ENCODE measurements at regions not wholly inside any gene's neighbourhood (a gene's known extent, or its start where the extent isn't known, plus 50 kb on each side); places are given as distances from the start of the nearest gene placed in this dataset.

DNA sequence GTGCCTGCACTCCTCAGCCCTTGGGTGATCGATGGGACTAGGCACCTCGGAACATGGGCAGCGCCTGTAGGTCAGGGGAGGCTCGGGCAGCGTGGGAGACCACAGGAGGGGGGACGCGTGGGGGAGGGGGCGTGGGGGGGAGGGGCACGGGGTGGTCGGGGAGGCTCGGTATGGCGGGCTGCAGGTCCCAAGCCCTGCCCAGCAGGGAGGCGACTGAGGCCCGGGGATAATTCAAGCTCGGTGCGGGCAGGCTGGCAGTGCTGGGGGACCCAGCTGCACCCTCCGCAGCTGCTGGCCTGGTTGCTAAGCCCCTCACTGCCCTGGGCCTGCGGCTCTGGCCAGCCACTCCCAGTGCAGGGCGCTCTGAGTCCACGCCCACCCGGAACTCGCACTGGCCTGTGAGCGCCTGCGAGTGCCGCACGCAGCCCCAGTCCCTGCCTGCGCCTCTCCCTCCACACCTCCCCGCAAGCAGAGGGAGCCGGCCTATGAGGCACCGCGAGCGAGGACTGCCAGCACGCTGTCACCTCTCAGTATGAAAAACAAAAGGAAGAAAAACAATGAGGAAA, 1698.3 kb upstream of the RAG2 start:
- no peak for DNase-seq (ENCODE audit: low spot score)

DNA sequence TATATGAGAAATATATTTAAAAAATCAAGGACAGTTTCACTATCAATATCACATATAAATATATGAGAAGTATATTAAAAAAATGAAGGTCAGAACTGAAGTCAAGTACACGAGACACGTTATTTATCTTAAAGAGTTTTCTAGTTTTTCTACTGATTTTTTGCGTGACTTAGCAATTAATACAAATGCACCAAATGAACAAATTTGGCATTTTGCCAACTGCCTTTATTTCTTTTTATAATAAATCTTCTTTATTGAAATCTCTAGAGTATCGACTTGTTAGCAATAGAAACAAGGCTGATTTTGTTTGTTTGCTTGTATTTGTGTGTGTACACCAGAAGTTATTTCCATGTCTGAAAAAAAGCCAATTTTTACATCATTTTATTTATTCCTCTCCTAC, 1684.7 kb upstream of the RAG2 start:
- DNase-seq (ENCODE audit: low spot score) = no peak

GRCh38 chr11:38278457-38279141, 1680.6 kb upstream of the RAG2 start:
- no peak for DNase-seq (ENCODE audit: low spot score)

DNA sequence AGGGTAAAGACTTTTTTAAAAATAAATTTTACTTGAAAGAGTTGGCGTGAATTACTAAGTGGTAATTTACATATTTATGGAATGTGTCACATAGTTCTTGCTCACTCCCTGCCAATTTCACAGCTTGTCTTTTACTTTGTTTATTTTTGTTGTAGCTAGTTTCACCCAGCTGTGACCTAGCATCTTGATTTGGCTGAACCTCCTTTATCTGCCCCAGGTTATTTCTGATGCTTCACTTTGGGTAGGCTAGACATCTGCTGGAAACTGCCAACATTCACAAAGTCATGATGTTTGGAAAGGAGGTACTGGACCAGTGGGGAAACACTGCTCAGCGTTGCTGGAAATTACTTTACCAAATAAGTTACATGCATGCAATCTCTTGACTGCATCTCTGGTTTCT, 1676.0 kb upstream of the RAG2 start:
- no peak for DNase-seq (ENCODE audit: low spot score)

GRCh38 chr11:38272376-38272775, 1674.3 kb upstream of the RAG2 start:
- DNase-seq (ENCODE audit: low spot score) = no peak

DNA sequence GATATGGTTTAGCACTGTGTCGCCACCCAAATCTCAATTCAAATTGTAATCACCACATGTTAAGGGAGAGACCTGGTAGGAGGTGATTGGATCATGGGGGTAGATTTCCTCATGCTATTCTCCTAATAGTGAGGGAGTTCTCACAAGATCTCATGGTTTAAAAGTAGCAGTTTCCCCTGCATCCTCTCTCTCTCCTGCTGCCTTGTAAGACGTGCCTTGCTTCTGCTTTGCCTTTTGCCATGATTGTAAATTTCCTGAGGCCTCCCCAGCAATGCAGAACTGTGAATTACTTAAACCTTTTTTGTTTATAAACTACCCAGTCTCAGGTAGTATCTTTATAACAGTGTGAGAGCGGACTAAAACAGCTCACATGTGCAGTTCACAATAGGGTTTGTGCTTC, 1668.7 kb upstream of the RAG2 start:
- no peak for DNase-seq (ENCODE audit: low spot score)

- DNase-seq (ENCODE audit: low spot score) = no peak
Observed at GRCh38 chr11:38256436-38256835, 1658.4 kb upstream of the RAG2 start.

GRCh38 chr11:38254913-38255312, 1656.9 kb upstream of the RAG2 start:
- no peak for DNase-seq (ENCODE audit: low spot score)

DNA sequence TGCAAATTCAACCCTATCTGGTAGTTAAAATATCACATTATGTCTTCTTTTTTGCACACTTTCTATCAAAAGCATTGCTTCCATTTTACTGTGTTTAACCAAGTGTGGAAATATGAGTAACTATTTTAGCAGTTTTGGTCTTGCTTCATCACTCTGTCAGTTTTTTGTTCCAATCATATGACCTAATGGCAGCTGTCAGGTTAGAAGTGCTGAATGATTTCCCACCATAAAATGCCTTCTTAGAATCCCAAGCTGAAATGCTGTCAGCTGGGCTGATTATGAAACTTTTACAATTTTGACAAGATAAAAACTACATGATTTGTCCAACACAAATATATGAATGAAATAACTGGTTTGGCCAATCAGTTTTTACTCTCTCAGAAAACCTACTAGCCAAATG, 1654.6 kb upstream of the RAG2 start:
- DNase-seq (ENCODE audit: low spot score) = no peak

DNA sequence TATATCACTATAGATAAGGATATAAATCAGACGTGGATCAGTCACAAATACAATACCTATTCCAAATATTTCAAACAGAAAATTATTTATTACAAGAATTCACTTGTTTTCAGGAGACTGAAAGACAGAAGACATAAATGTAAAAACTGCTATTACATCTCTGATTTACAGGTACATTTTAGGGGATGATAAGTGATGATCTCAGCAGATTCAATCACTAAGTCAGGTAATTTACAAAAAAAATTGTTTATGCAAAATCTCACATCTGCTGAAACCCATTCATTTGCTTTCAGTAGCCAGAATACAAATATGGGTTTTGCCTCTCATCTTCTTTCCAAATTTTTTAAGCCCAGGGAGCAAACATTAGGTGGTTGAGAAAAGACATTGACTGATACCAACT, 1648.4 kb upstream of the RAG2 start:
- DNase-seq (ENCODE audit: low spot score) = no peak

DNA sequence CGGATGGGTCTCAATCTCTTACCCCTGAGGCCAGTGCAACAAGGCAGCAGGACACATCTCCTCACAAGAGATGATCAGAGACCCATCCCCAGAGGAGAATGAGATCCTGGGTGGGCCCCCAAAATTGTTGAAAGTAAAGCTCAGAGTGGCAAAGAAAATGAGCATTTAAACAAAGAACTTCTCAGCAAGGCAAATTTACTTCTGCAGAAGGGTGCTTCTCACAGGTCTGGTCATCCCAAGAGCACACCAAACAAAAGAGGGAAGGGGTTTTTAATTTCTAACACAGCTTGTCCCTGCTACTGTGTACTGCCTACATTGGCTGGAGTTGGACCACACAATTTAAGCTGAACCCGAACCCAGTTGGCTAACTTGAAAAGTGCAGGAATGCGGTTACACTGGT, 1628.6 kb upstream of the RAG2 start:
- no peak for DNase-seq (ENCODE audit: low spot score)

- DNase-seq (ENCODE audit: low spot score) = no peak
Observed at GRCh38 chr11:38221295-38221694, 1623.3 kb upstream of the RAG2 start.

- DNase-seq (ENCODE audit: low spot score) = no peak
Observed at GRCh38 chr11:38219636-38220035, 1621.6 kb upstream of the RAG2 start.

DNA sequence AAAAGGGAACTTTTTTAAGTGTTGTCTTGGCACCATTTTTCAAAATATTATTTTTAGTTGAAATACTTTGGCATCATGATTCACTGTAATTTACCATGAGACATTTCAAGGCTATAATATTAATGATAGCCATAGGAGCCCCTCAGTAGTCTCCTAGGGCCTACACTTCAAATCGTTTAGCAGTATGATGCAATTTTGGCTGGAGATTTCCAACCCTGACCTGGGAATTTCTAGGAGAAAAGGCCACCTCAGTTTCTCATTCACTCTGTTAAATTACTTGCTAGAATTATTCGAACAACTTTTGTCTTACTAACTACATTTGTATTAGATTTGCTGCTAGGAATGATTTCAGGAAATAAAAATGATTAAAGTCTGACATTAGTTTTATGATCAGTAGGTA, 1610.9 kb upstream of the RAG2 start:
- DNase-seq (ENCODE audit: low spot score) = no peak

DNA sequence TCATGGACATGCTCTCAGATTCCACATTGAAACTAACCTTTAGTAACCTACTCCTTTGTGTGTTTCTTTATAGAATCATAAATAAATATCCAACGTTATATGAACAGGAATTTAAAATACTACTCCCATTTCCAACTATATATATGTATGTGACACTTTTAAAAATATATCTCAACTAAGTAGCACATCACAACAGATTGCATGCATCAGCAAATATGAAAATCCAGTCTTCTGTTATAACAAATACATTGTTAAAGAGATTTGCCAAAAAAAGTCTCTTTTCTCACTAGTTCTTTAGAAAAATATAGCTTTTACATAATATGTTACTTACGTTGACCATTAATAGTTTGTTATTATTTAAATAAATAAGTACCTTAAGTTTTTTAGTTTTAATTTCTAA, 1608.6 kb upstream of the RAG2 start:
- no peak for DNase-seq (ENCODE audit: low spot score)

DNA sequence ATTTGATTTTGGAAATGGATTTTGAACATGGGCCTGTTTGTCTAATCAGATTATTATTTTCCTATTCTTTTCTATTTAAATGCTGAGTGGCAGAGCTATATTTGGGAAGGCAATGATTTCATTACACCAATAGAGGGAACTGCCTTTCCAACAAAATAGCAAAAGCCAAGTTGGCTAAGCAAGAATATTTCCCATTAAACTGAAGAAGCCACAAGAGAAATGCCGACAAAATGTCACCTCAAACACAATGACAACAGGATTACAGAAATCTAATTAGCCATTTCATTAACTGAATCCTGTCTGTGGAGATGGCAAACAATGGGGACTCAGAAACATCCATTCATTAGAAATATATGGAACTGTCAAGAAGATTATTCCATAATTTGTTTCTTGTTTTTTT, 1593.1 kb upstream of the RAG2 start:
- DNase-seq (ENCODE audit: low spot score) = no peak

GRCh38 chr11:38182126-38182866, 1584.3 kb upstream of the RAG2 start:
- DNase-seq (ENCODE audit: low spot score) = no peak

GRCh38 chr11:38176686-38177322, 1578.8 kb upstream of the RAG2 start:
- no peak for DNase-seq (ENCODE audit: low spot score)

DNA sequence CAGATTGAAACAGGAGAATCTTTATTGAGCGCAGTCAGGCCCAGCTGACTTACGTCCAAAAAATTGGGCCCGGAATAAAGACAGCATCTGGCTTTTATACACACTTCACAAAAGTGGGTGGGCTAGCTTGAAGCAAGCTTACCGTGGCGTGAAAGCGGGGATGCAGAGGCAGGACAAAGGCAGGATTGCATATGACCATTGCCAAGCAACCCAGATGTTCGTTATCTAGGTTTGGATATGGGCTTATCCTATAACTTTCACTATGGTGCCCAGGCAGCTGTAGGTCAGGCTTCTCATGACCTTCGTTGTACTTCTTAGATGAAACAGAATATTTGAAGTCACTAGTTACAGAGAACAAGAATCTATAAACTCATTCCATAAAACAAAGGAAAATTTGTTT, 1575.6 kb upstream of the RAG2 start:
- no peak for DNase-seq (ENCODE audit: low spot score)

GRCh38 chr11:38169286-38169685, 1571.2 kb upstream of the RAG2 start:
- no peak for DNase-seq (ENCODE audit: low spot score)

- no peak for DNase-seq (ENCODE audit: low spot score)
Observed at GRCh38 chr11:38163526-38163925, 1565.5 kb upstream of the RAG2 start.

GRCh38 chr11:38160433-38160832, 1562.4 kb upstream of the RAG2 start:
- no peak for DNase-seq (ENCODE audit: low spot score)

GRCh38 chr11:38159038-38159437, 1561.0 kb upstream of the RAG2 start:
- no peak for DNase-seq (ENCODE audit: low spot score)
